Prostate gland (tissue), 2 donors: ENCODE measurements at regions not wholly inside any gene's neighbourhood (a gene's known extent, or its start where the extent isn't known, plus 50 kb on each side); places are given as distances from the start of the nearest gene placed in this dataset.

Experiments
- DNase-seq: peaks from one replicate; pipeline ENCODE4 v3.0.0-alpha.2; 2019; ENCODE audit warnings: low spot score
- H3K27ac ChIP-seq, 2 donors: fragments of 200-600 bp; sonication (generic); 2 replicates each; pipeline ENCODE4 v1.5.1; 2017 to 2019
- H3K27me3 ChIP-seq: fragments of 200-600 bp; sonication (generic); replicated peaks from 2 replicates; pipeline ENCODE4 v1.5.1; 2019; ENCODE audit not compliant: insufficient read depth
- H3K36me3 ChIP-seq, 2 donors: fragments of 200-600 bp; sonication (generic); 1 replicate in 1 of 2; 2 replicates in 1 of 2; pipeline versions ENCODE4 v1.5.1 to v1.8.1; 2017 to 2019
- H3K4me1 ChIP-seq: fragments of 200-600 bp; sonication (generic); replicated peaks from 2 replicates; pipeline ENCODE4 v1.5.1; 2019
- H3K4me3 ChIP-seq, 2 donors: fragments of 200-600 bp; sonication (generic); 2 replicates each; pipeline ENCODE4 v1.5.1; 2017 to 2019
- H3K9me3 ChIP-seq: fragments of 200-600 bp; sonication (generic); 2 replicates; pipeline ENCODE4 v1.5.1; 2017
- POLR2A ChIP-seq: fragments of 450-650 bp; IDR thresholded peaks from one replicate; pipeline ENCODE4 v1.6.1; 2016; ENCODE audit warnings: antibody characterized with exemption, mild to moderate bottlenecking
- POLR2AphosphoS5 ChIP-seq: sonication (generic); formaldehyde crosslinking; IDR thresholded peaks from one replicate; pipeline ENCODE4 v1.6.1; 2017; ENCODE audit warnings: antibody characterized with exemption
- WGBS: methylation state at CpG from one replicate; pipeline ENCODE4 v1.1.5; 2018; 5-methylcytosine and 5-hydroxymethylcytosine counted together
- intact Hi-C: fragments of 100-400 bp; cut with DNase I; formaldehyde crosslinking; loops from one replicate; pipeline ENCODE4 v1.14.2; 2022
- TF ChIP-seq, protein P1 (sequence below), 4 experiments: fragments of 200-600 bp in 2 of 4; fragments of 450-650 bp in 2 of 4; sonication (generic) in 2 of 4; IDR thresholded peaks; 1 replicate in 3 of 4; 2 replicates in 1 of 4; pipeline ENCODE4 v1.5.1; 2016 to 2019; ENCODE audit warnings: antibody characterized with exemption in 4 of 4, mild to moderate bottlenecking in 2 of 4, moderate library complexity in 2 of 4

DNA sequence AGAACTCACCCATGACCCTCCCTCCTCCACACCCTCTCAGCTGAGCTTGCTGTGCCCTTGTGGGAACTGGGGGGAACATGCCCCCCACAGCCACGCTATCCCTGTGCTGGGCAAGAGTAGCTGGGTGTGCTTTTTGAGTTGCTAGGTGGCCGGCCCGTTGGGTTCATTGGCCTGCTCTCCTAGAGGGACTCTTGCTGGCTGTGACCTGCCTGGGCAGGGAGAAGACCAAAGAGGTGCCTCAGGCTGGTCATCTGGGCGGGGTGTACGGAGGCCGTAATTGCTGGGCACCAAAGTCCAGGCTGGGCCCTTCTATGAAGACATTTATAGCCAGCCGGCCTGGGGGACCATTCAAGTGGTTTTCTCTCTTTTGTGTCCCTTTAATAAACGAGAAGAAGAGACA lies 138.3 kb upstream of the ZBTB40 start:
- no peak overlapping the region for H3K4me3 ChIP-seq
- WGBS: 85% methylated on average over 8 of the region's 8 CpGs
- no peaks in the 10 kb centered on the region for H3K27me3 ChIP-seq
- intact Hi-C loops: no loop called here
- H3K36me3 ChIP-seq: no peaks in the 10 kb centered on the region
- DNase-seq: no peak
- TF ChIP-seq, protein P1, sequence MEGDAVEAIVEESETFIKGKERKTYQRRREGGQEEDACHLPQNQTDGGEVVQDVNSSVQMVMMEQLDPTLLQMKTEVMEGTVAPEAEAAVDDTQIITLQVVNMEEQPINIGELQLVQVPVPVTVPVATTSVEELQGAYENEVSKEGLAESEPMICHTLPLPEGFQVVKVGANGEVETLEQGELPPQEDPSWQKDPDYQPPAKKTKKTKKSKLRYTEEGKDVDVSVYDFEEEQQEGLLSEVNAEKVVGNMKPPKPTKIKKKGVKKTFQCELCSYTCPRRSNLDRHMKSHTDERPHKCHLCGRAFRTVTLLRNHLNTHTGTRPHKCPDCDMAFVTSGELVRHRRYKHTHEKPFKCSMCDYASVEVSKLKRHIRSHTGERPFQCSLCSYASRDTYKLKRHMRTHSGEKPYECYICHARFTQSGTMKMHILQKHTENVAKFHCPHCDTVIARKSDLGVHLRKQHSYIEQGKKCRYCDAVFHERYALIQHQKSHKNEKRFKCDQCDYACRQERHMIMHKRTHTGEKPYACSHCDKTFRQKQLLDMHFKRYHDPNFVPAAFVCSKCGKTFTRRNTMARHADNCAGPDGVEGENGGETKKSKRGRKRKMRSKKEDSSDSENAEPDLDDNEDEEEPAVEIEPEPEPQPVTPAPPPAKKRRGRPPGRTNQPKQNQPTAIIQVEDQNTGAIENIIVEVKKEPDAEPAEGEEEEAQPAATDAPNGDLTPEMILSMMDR (IDR thresholded peaks at IDR 0.05): no peak
- no peak for TF ChIP-seq POLR2A
- no peak for TF ChIP-seq POLR2AphosphoS5
- H3K27ac ChIP-seq: no peak overlapping the region
- H3K4me1 ChIP-seq: no peaks in the 10 kb centered on the region
- no peaks in the 10 kb centered on the region for H3K9me3 ChIP-seq

- no peaks in the 10 kb centered on the region for H3K27me3 ChIP-seq
- H3K36me3 ChIP-seq: no peaks in the 10 kb centered on the region
- no peak for DNase-seq
- WGBS: 95% methylated on average over 11 of the region's 11 CpGs
- no peaks in the 10 kb centered on the region for H3K9me3 ChIP-seq
- H3K4me3 ChIP-seq: no peak overlapping the region
- TF ChIP-seq, protein P1 (IDR thresholded peaks at IDR 0.05): no peak
- no peak for TF ChIP-seq POLR2AphosphoS5
- no peak for TF ChIP-seq POLR2A
- intact Hi-C loops: no loop called here
- H3K27ac ChIP-seq: no peak overlapping the region
- H3K4me1 ChIP-seq: no peaks in the 10 kb centered on the region
Observed at GRCh38 chr1:22314706-22315105, 136.9 kb upstream of the ZBTB40 start.

DNA sequence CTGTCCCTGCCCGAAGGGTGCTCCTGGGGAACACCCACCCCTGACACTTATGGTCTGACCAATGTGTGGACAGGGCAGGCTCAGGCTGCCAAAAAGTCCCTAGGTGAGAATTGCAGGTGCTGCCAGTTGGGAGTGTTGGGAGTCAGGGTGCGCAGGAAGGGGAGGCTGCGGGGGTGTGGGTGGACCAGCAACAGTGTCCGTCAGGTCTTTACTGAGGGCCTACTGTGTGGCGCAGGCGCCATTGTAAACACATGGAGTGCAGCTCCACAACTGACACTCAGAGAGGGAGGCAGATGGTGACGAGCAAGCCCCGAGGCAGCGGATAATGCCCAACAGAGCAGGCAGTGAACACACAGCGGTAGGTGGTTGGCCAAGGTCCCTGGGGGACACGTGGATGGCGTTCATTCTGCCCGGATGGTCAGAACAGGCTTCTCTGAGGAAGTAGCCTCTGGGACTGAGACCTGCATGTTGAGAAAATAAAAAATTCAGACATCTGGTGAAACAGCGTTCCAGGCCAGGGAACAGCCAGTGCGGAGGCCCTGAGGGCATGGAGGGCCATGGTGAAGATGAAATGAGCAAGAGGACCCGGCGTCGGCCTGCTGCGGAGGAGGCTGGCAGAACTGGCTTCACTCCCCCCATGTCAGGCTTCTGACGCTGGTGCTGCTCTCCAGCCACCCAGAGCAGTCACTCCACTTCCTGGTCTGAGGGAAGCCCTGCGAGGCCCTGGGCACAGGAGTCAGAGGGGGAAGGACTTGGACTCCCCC lies 136.2 kb upstream of the ZBTB40 start:
- WGBS: 77% methylated on average over 21 of the region's 21 CpGs
- Histone ChIP-seq H3K27me3 (no peaks in the 10 kb centered on the region), H3K36me3 (no peaks in the 10 kb centered on the region), H3K4me1 (no peaks in the 10 kb centered on the region), H3K27ac (no peak overlapping the region), H3K9me3 (no peaks in the 10 kb centered on the region), H3K4me3 (no peak overlapping the region)
- TF ChIP-seq POLR2AphosphoS5 (no peak), POLR2A (no peak)
- TF ChIP-seq, protein P1 (IDR thresholded peaks at IDR 0.05): no peak
- intact Hi-C loops: no loop called here
- no peak for DNase-seq

- H3K9me3 ChIP-seq: no peaks in the 10 kb centered on the region
- intact Hi-C loops: no loop called here
- no peak overlapping the region for H3K27ac ChIP-seq
- H3K4me3 ChIP-seq: no peak overlapping the region
- 93% methylated on average over 10 of the region's 10 CpGs for WGBS
- DNase-seq: no peak
- H3K4me1 ChIP-seq: no peaks in the 10 kb centered on the region
- H3K27me3 ChIP-seq: no peaks in the 10 kb centered on the region
- no peaks in the 10 kb centered on the region for H3K36me3 ChIP-seq
- TF ChIP-seq, protein P1 (IDR thresholded peaks at IDR 0.05): peak in 1 of 4 experiments; percentile 27
- TF ChIP-seq POLR2A: no peak
Observed at GRCh38 chr1:22317231-22317919, 134.3 kb upstream of the ZBTB40 start.

DNA sequence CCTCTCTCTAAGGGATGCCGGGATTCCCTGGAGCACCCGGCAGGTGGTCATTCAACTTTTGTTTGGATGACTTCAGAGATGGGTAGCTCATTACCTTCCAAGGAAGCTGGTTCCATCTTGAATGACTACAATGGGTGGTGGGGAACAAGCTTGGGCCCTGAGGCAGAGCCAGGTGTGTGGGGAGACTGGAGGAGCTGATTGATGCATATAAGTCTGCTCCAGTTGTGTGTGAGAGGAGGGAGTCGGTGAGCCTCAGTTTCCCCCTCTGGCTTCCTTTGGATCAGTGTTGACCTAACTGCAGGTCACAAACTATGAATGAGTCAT lies 133.8 kb upstream of the ZBTB40 start:
- no peak overlapping the region for H3K27ac ChIP-seq
- intact Hi-C loops: no loop called here
- 100% methylated on average over 3 of the region's 3 CpGs for WGBS
- no peaks in the 10 kb centered on the region for H3K9me3 ChIP-seq
- no peaks in the 10 kb centered on the region for H3K27me3 ChIP-seq
- no peaks in the 10 kb centered on the region for H3K4me1 ChIP-seq
- H3K36me3 ChIP-seq: no peaks in the 10 kb centered on the region
- TF ChIP-seq POLR2A: no peak
- TF ChIP-seq, protein P1 (IDR thresholded peaks at IDR 0.05): no peak
- no peak for TF ChIP-seq POLR2AphosphoS5
- DNase-seq: no peak
- H3K4me3 ChIP-seq: no peak overlapping the region
